ENCODE measurements at regions not wholly inside any gene's neighbourhood (a gene's known extent, or its start where the extent isn't known, plus 50 kb on each side); places are given as distances from the start of the nearest gene placed in this dataset.
"Not testable (repeated sequence)": the region's sequence is repeated elsewhere in the genome, so short reads cannot be mapped to it uniquely, and the experiment has no call there.

DNA sequence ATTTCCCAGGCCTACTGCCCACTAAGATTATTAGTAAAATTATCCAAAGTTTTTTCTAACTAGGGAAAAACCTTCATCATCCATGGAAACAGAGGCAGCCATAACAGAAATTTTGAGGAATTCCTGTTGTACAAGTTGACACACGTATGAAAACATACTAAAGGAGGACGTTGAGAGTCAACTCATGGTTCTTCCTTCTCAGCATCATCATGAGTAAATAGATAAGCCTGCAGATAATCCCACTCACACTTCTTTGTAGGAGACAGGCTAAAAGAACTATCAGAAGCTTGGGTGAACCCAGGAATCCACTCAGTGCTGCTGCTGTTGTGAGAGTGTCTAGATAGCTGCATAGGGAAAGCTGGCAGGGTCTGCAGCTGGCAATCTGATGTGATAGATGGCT, 694.8 kb upstream of the NR2F2 start:
- no peak for DNase-seq

DNA sequence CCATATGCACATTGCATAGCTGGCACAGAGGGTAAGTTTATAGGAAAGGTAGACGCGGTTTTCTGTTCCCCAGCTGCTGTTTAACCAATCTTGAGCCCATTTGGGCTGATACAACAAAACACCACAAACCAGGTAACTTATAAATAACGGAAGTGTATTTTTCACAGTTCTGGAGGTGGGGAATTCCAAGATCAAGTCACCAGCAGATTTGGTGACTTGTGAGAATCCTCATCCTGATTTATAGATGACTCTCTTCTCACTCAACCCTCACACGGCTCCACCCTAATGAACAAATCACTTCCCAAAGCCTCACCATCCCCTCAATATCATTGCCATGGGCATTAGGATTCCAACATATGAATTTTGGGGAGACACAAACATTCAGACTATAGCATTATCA, 694.4 kb upstream of the NR2F2 start:
- no peak for DNase-seq

DNA sequence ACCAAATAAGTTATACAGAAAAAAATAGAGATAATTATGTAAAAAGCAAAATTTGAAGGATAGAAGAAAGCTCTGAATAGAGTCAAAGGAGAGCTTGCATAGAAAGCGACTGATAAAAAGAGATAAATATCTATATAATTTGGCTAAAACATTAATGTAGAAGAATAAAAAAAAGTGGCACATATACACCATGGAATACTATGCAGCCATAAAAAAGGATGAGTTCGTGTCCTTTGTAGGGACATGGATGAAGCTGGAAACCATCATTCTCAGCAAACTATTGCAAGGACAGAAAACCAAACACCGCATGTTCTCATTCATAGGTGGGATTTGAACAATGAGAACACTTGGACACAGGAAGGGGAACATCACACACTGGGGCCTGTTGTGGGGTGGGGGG, 693.3 kb upstream of the NR2F2 start:
- DNase-seq: not testable (repeated sequence)

DNA sequence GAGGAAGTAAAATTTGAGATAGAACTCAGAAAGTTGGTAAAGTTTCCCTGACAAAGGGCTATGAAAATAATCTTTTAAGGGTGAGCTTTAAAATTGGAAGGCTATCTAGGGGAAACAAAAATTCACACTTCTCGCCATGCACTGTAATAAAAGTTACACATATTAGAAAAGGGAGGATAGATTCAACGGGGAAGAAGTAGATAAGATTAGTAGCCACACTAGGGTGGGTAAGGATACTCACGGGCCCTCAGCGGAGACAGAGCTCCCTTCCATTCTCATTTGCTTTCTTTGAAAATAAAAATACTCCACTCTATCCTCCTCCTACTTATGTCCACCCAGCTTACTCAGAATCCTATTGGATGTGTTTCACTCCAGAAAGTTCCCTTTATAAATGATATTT, 691.3 kb upstream of the NR2F2 start:
- DNase-seq: no peak

DNA sequence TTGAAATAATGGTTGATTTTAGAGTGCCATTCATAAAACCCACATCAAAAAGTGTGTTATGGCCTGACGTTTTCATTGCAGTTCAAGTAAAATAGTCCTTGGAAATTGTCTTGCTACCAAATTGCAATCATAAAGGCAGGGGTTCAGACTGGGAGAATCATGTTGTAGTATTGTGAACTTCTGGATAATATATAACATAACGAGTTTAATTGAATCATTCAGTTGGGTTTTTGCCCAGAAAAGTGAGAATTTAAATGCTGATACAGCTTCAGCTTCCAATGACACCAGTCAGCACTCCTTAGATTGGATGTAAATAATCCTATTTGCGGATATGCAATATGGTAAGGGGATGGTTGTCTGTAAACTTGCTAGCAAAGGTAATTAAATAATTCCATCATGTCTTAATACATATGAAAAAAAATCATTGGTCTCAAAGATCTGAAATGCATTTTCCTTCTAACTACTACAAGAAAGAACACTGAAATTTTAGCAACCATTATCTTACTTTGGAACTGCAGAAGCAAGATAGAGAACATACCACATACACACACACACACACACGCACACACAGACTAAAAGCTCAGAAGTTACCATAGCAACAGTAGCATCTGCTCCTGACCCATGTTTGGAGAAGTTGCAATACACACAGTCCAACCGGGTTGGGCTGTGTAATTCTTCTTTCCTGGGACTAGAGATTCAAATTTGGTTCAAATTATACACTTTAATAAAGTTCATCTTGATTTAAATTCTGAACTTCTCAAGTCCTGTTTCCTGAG, 686.2 kb upstream of the NR2F2 start:
- no peak for DNase-seq

DNA sequence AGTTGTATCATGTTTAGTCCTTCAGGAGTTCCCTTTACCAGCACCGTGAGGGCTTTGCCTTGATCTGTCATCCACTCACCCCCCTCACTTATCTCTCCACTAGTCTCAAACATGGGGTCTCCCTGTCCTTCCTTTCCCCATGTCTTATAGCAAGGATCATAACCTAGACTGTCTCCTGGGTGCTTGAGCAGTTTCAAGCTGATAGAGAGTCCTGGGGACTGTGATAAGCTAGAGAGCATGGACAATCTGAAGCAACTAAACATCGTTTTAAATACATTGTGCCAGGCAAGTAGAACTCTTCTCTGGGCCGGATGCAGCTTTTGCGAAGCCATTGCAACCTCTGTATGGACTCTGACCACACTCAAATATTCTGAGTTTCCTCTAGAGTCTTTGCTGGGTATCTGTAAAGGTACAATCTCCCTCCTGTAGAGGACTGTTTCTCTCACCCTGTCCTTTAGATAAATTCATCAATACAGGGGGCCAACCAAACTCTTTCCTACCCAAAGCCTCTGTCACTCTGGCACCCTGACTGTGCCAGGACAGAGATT, 684.6 kb upstream of the NR2F2 start:
- no peak for DNase-seq

DNA sequence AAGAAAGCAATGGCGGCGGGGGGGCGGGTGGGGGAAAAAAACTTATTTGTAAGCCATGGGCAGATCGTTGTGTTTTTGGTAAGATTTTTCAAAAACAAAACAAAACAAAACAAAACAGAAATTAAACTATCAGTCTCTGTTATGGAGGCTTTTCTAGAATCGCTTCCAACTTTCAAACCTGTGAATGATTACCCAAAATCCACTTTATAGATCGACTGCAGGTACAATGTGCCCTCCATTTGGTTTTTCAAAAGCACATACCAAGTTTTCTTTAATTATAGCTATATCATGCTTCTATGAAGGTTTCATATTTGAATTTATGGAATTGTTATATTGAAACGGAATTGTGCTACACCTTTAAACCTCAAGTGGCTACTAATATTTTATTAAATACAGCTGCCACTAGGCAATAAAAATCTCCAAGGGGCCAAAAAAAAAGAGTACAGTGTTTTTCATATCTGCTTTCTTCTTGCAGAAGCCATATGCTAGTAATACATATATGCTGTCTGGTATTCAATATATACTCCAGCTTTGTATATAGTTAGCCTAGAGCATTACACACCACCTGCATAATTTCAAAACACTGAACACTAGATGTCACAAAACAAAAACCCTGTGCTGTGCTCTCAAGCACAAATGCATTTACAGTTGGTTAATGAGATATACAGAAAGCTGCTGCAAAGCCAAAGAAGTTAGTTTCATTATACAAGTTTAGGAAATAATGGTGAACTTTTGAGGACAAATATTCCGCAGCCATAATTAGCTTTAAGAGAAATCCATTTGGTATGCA, 683.8 kb upstream of the NR2F2 start:
- no peak for DNase-seq

DNA sequence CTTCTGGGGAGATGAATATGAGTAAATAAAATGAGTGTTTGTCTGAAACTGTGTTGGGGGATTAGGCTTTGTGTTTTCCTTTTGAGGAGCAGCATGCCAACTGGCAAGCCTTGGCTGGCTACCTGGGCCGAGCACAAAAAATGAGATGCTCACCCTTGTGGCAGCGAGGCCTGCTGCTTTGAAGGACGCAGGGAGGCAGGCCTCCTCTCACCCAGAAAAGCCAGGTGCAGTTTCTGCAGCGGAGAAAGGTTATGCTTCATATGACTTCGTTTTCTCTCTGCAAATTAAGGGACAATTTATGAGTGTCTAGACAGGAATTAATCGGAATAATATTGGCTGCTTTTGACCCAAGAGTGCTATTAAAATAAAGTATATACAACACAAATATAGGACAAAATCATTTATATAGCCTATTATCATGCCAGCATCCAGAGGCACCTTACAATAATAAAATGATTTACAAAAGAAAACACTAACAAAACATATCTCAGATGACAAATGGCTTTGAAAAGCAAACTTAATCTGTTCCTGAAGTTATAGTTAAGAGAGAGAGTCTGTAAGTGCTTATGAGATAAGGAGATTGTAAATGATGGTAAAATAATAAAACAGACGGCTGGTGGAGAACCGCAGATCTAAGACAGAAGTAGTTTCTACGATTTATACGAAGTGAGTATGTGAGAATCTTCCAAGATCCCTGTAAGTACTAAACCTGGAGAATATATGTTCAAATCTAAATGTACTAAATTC, 682.8 kb upstream of the NR2F2 start:
- DNase-seq: no peak

DNA sequence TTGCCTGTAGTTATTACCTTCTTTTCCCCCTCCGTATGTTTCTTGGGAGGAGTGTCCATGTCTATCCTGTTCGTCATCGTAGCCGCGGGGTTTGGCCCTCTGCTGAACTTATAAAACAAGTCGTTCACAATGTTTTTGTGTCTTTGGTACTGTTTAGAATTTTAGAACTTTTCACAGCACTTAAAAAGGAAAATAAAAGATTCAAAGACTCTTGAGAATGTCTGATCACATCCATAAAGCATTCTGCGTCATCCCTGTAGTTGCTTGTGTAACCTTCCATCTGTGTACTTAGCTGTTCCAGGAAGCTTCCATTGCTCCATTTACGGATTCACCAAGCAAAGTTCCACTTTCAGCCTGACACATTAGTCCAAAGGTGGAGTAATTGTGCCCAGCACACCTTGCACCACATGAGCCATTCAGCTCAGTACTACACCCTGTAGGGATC, 677.1 kb upstream of the NR2F2 start:
- DNase-seq: no peak

DNA sequence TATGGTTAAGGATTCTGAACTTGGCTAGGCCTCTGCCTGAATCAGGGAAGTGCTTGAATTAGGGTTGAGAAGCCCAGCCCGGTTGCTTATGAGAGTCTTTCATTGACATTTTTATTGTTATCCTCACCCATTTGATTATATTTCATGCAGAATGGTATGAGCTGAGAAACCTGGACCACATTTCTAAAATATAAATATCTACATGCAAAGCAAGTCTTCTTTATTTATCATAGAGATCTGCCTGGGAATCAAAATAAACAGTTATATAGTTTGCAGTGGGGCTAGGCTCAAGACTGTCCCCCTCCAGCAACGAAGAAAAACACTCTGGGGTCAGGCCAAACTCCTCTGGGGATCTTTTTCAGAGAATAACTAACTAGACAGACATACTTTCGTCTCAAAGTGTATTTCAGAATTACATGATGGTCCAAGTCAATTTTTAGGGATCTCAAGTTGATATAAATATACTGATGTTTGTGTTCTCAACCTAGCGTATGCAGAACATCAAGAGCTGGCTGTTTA, 675.4 kb upstream of the NR2F2 start:
- DNase-seq: no peak

DNA sequence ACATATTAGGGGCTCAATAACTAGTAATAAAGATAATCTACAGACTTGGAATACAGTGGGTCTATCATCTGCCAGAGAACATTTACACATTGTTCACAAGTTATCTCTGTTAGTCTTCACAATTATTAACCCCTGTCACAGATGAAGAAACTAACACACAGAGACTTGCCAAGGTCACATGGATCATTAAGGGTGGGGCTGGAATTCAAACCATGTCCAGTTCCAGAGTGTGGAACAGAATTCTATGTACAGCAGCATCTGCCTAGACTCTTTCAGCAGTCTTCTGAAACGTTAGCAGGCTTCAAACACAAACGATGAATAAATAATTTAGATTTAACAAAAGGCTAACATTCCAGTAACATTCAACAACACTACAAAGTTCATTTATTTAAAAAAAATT, 673.9 kb upstream of the NR2F2 start:
- DNase-seq: no peak

DNA sequence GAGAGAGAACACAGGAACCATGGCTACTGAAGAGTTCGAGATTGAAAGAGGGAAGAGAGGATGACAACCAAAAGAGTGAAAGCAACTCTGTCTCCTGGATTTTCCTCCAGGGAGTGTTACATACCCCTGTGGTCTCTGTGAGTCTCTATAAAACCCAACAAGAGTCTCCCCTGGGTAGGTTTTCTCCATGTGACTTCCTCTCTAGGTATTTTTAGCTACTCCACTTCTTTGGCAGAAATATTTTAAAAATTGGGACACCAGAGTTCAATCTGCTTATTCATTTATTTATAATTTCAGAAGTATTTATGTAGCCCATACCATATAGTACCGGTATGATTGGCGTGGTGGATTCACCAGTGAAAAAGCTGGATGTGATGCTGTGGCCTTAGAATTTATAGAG, 671.7 kb upstream of the NR2F2 start:
- no peak for DNase-seq

DNA sequence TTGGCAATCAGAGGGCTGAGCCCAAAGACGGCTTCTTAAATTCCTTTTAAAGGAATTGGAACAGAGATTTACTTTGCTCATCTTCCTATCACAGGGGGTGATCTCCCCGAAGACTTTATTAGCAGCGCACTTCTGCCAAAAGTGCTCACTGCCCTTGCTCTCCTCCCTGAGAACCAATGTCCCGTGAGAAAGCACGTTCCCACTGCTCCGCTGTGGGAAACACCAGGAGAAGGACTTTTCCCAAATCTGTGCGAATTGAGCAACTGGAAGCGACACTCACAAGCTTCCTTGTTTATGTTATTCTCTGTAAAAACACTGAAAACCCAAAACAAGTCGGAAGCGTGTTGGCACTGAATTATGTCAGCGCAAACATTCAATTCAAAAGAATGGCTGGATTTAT, 670.8 kb upstream of the NR2F2 start:
- no peak for DNase-seq

DNA sequence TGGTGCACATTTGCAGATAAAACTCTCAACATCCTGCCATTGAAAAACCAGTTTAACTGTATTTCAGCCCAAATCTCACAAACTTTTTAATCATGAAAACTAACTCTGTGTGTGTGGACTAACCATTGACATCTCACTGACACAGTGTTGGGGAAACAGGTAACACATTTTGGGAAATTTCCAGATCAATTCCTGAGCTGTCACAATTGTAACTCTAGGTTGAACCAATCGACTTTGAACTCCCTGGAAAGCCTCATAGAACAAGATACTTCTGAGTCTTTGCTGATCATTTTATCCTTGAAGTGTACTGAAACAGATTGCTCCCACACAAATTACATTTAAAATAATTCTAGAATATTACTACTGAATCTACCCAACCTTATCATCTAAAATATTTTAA, 667.9 kb upstream of the NR2F2 start:
- no peak for DNase-seq

DNA sequence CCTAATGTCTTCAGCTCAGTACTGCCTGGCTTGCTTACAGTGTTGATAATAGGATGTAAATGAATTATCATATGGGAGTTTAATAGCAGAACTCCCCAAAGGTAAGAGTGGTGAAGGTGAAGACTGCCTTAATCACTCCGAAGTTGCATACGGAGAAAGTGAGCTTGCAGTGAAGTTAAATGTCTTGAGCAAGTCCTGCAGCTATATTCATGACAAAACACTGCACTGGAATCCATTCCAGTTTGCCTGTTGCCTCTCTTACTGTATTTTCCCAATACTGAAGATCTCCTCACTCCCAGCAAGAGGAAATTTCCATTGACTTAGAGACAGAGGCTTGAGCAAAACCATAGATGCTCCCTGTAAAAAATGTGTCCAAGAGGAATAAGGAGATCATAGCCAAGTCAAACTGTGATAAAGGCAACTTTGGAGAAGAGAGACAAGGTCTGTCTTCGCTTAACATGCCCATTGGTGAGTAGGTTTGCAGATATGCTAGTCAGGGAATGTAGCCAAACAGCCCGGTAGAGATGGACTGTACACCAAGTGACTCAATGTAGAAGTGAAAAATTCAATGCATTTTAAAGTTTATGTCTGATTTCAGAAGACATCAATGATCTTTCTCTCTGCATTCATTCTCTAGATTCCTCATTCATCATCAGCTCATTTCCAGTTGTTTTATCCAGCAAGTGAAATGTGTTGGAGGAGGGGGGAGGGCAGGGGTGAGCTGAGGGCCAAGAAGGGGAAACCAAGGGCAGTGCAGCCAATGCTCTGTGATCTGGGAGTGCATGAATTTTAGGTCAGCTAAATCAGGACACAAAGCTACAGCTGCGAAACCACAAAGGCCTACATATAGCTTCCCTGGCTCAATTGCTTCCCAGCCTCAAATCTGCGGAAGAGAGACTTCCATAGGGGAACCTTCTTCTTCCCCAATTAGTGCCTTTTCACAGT, 667.1 kb upstream of the NR2F2 start:
- no peak for DNase-seq

DNA sequence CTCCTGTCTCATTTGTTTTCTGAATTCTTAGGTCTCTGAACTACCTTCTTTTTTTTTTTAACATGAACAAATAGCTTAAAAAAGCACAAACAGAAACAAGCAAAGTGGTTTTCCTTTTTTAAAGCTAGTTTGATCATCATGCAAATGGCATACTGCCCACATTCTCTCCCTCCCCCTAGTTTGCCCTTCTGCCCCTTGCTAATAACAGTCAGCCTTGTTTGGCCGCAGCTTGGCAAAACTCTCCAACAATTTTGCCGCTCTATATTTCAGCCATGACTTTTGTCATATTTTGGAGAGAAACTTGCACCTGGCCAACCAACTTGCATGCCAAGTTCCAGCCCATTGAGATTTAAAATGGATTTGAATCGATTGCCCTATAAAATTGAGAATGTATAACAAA, 666.0 kb upstream of the NR2F2 start:
- no peak for DNase-seq

DNA sequence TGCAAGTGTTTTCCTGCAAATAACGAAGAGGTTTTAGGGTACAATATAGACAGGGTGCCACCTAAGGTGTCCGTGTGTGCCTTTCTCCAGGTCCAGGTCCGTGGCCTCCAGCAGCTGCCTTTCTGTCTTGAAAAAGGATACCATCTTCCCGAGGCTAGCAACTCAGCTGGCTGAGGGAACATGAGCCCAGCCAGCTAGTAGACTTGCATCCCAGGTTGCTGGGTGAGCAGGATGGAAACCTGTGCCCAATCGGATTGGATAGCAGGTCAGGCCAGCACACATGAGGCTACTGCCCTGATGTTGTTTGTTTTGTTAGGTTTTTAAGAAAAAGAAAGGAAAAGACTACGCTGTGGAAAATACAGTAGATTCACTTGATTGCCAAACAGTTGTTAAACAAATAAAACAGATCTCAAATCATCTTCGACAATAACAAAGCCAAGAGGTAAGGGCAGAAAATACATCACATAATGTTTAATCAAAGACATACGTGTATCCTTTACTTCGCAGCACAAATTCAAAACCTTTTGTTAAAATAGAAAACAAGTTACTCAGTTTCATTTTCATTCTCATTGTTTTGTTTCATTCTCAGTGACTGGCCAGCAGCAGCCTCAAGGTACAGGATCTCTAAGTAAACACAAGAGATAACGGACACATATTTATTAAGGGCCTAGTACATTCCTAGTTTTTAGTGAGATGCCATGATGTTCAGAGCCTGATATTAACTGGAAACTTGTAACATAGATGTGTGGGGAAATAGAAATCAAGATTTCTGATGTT, 661.2 kb upstream of the NR2F2 start:
- no peak for DNase-seq

DNA sequence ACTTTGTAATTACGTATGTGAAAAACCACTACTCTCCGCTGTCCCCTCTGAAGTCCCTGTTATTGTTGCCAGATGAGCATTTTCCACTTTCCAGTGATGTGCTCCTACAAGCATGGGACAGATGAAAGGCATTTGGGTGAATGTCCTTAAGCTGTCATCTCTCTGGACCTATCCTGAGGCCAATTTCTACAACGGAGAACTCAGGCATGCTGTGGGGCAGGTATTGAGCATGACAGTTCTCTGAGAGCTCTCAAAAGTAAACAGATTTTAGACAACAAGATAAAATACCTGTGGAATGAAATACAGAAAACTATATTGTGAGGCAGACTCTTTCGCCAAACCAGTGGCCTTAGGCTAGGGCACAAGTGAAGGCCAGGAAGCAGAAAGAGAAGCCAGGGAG, 656.5 kb upstream of the NR2F2 start:
- DNase-seq: no peak

DNA sequence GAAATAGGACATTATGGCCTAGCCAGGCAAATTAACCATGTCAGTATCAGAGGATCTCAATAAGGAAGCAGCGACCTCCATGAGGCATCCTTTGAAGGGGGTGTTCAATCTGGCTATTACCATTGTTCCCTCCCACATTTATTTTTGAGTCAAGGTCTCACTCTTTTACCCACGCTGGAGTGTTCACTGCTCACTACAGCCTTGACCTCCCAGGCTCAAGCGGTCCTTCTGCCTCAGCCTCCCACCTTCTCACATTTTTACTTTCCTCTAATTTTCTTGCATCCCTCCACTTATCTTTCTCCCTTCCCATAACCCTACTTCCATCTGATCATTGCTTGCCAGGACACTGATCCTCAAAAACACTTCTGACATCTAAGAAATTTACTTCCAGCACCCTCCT, 654.0 kb upstream of the NR2F2 start:
- no peak for DNase-seq

DNA sequence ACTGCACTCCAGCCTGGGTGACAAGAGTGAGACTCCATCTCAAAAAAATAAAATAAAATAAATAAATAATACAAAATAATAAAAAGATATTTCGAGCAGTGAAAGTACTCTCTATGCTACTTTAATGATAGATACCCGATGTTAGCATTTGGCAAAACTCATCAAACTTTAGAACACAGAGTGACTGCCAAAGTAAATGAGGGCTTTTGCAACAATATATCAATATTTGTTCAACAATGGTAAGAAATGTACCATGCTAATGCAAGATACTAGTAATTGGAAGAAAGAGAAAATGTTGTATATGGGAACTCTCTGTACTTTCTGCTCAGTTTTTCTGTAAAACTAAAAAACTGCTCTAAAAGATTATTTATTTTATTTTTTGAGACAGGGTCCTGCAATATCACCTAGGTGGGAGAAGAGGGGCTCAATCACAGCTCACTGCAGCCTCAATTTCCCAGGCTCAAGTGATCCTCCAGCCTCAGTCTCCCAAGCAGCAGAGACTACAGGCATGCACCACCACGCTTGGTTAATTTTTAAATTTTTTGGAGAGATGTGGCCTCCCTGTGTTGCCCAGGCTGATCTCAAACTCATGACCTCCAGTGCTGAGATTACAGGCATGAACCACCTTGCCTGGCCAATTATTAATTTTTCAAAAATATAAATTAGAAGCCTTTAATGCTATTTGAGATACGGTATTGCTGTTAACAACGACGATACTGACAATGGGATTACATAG, 650.5 kb upstream of the NR2F2 start:
- no peak for DNase-seq

DNA sequence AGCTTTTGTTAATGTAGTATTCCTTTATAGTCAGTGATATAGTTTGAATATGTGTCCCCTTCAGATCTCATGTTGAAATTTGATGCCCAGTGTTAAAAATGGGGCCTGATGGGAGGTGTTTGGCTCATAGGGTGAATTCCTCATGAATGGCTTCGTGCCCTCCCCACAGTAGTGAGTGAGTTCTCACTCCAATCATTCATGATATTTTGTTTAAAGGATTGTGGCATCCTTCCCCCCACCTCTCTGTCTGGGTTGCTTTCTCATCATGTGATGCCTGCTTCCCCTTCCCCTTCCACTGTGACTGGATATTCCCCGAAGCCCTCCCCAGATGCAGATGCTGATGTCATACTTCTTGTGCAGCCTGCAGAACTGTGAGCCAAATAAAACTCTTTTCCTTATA, 649.8 kb upstream of the NR2F2 start:
- DNase-seq: no peak

Data from activated CD4-positive, alpha-beta T cell treated with anti-CD3 and anti-CD28 coated beads, Interleukin-2, amount 50 U/mL, for 1 hour (primary cell).